HG03558 (cell line): ENCODE measurements at regions not wholly inside any gene's neighbourhood (a gene's known extent, or its start where the extent isn't known, plus 50 kb on each side); places are given as distances from the start of the nearest gene placed in this dataset.
"Not testable (repeated sequence)": the region's sequence is repeated elsewhere in the genome, so short reads cannot be mapped to it uniquely, and the experiment has no call there.

Experiments used
- ATAC-seq: cut with Tn5 transposase; IDR thresholded peaks from one replicate; pipeline ENCODE4 v1.9.1; 2021; ENCODE audit warnings: moderate number of reproducible peaks; ENCODE audit not compliant: unreplicated experiment; ENCODE audit errors: extremely low read depth

GRCh38 chr1:182263706-182264105 lies 127.9 kb downstream of the GLUL start:
- no peak for ATAC-seq

- ATAC-seq, result no peak
Measured at GRCh38 chr1:182262425-182262824, 129.2 kb downstream of the GLUL start.

GRCh38 chr1:182261655-182262054 lies 129.9 kb downstream of the GLUL start:
- ATAC-seq, result no peak

- ATAC-seq, result no peak
Measured at GRCh38 chr1:182260516-182260915, 131.1 kb downstream of the GLUL start.

- no peak for ATAC-seq
Measured at GRCh38 chr1:182259968-182260367, 131.6 kb downstream of the GLUL start.

GRCh38 chr1:182259229-182259872 lies 132.2 kb downstream of the GLUL start:
- peak; percentile 44 for ATAC-seq

- no peak for ATAC-seq
Measured at GRCh38 chr1:182257369-182258063, 134.1 kb downstream of the GLUL start.

- ATAC-seq, result no peak
Measured at GRCh38 chr1:182256931-182257330, 134.7 kb downstream of the GLUL start.

GRCh38 chr1:182255494-182255893 lies 136.1 kb downstream of the GLUL start:
- no peak for ATAC-seq

GRCh38 chr1:182253319-182253860 lies 138.2 kb downstream of the GLUL start:
- ATAC-seq, result no peak

- no peak for ATAC-seq
Measured at GRCh38 chr1:182251561-182251960, 140.0 kb downstream of the GLUL start.

GRCh38 chr1:182249201-182249676 lies 142.4 kb downstream of the GLUL start:
- ATAC-seq, result no peak

GRCh38 chr1:182248721-182249120 lies 142.9 kb downstream of the GLUL start:
- ATAC-seq, result no peak

GRCh38 chr1:182247813-182248212 lies 143.8 kb downstream of the GLUL start:
- ATAC-seq, result not testable (repeated sequence)

- ATAC-seq, result no peak
Measured at GRCh38 chr1:182246783-182247182, 144.8 kb downstream of the GLUL start.

GRCh38 chr1:182245040-182245439 lies 146.6 kb downstream of the GLUL start:
- no peak for ATAC-seq

- ATAC-seq, result no peak
Measured at GRCh38 chr1:182244451-182244850, 147.1 kb downstream of the GLUL start.

- no peak for ATAC-seq
Measured at GRCh38 chr1:182242641-182243040, 148.9 kb downstream of the GLUL start.

- ATAC-seq, result no peak
Measured at GRCh38 chr1:182240085-182240484, 151.5 kb downstream of the GLUL start.

- no peak for ATAC-seq
Measured at GRCh38 chr1:182238421-182238820, 153.2 kb downstream of the GLUL start.

GRCh38 chr1:182237329-182237728 lies 154.3 kb downstream of the GLUL start:
- no peak for ATAC-seq

- no peak for ATAC-seq
Measured at GRCh38 chr1:182236651-182237077, 154.9 kb downstream of the GLUL start.
